Naive thymus-derived CD8-positive, alpha-beta T cell (primary cell): ENCODE measurements at regions not wholly inside any gene's neighbourhood (a gene's known extent, or its start where the extent isn't known, plus 50 kb on each side); places are given as distances from the start of the nearest gene placed in this dataset.

ENCODE experiments used
- ATAC-seq, 2 donors: fragments of 150-1000 bp; cut with Tn5 transposase in 1 of 2; sonication (Bioruptor Pico), chemical (Tn5 transposase) in 1 of 2; 1 replicate in 1 of 2; 2 replicates in 1 of 2; pipeline ENCODE4 v1.10.0; 2021; ENCODE audit warnings: mild to moderate bottlenecking in 2 of 2, moderate library complexity in 2 of 2
- POLR2A ChIA-PET: fragments of 350-600 bp; sonication (Branson Sonifier 250); formaldehyde crosslinking; loops from one replicate; lab custom pipeline; 2021; ENCODE audit warnings: antibody characterized with exemption; lab: Charles Lee
- DNase-seq, 10 donors: peaks; one replicate each; pipeline versions ENCODE4 v3.0.0 to v3.0.0-alpha.2; 2020 to 2022
- H3K27ac Mint-ChIP-seq, 10 donors: one replicate each; pipeline ENCODE4 v1.8.0; 2020 to 2022; ENCODE audit warnings: mild to moderate bottlenecking in 10 of 10, mixed read lengths in 10 of 10, moderate library complexity in 4 of 10, inconsistent platforms in 1 of 10
- H3K27me3 Mint-ChIP-seq, 5 donors: one replicate each; pipeline ENCODE4 v1.8.0; 2021 to 2022; ENCODE audit warnings: mixed read lengths in 5 of 5
- H3K36me3 Mint-ChIP-seq, 3 donors: one replicate each; pipeline ENCODE4 v1.8.0; 2020 to 2022; ENCODE audit warnings: mixed read lengths in 3 of 3, mild to moderate bottlenecking in 2 of 3, inconsistent platforms in 1 of 3
- H3K4me1 Mint-ChIP-seq, 4 donors: one replicate each; pipeline ENCODE4 v1.8.0; 2021 to 2022; ENCODE audit warnings: mixed read lengths in 4 of 4
- H3K4me3 Mint-ChIP-seq, 10 donors: one replicate each; pipeline ENCODE4 v1.8.0; 2020 to 2022; ENCODE audit warnings: mild to moderate bottlenecking in 10 of 10, mixed read lengths in 10 of 10, moderate library complexity in 6 of 10, inconsistent platforms in 1 of 10
- H3K9me3 Mint-ChIP-seq, 9 donors: one replicate each; pipeline ENCODE4 v1.8.0; 2020 to 2022; ENCODE audit warnings: mixed read lengths in 9 of 9, mild to moderate bottlenecking in 3 of 9, inconsistent platforms in 1 of 9, moderate library complexity in 1 of 9

- Mint-ChIP-seq H3K36me3 (no peaks in the 10 kb centered on the region), H3K4me3 (no peak overlapping the region), H3K4me1 (peaks cover 0 to 7% (median 3%) of the 10 kb centered on the region in 4 donors), H3K27ac (no peak overlapping the region), H3K9me3 (peaks cover 0 to 24% (median 0%) of the 10 kb centered on the region in 9 donors), H3K27me3 (no peaks in the 10 kb centered on the region)
- DNase-seq (no peak), ATAC-seq (no peak)
- POLR2A ChIA-PET, result no interaction called here
Measured at GRCh38 chr4:180491210-180491609, 1752.0 kb upstream of the TENM3 start.

DNA sequence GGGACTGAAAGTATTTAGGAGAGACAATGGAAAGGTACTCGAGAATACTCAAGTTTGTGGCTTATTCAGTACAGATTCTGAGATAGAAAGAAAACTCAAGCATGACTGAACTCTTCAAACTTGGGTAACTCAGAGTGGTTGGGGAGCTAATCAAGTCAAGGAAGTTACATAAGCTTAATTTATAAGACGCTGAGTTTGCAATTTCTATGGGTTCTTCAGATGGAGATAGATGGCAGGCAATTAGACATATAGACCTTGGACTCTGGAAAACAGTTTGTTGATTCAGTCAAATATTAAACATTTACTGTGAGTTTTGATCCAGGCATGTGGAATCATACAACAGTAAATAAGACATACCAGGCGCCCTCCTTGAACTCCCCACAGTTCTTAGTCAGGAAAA lies 1749.9 kb upstream of the TENM3 start:
- POLR2A ChIA-PET, result no interaction called here
- no peak overlapping the region for H3K27ac Mint-ChIP-seq
- no peak for ATAC-seq
- no peak for DNase-seq
- H3K36me3 Mint-ChIP-seq, result no peaks in the 10 kb centered on the region
- no peaks in the 10 kb centered on the region for H3K4me1 Mint-ChIP-seq
- peaks cover 0 to 26% (median 0%) of the 10 kb centered on the region in 9 donors for H3K9me3 Mint-ChIP-seq
- H3K4me3 Mint-ChIP-seq, result no peak overlapping the region
- no peaks in the 10 kb centered on the region for H3K27me3 Mint-ChIP-seq

DNA sequence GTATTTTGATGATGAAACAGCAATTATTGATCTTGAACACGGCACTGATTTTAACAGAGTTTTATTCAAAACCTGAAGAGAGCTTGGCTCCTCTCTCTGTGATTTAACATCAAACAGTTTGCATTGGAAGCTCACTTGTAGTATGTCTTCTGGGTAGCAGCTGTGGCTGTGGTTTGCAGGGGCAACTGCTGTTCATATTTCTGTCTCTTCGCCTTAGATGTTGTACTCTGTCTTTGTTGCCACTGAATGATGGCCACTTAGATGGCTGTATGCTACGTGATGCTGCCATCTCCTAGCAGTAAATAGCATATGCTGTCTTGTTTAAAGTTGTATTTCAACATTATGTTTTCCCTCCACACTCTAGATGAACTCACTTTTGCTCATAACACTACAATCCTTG lies 1743.0 kb upstream of the TENM3 start:
- Mint-ChIP-seq H3K4me3 (no peak overlapping the region), H3K4me1 (peaks cover 0 to 3% (median 0%) of the 10 kb centered on the region in 4 donors), H3K27ac (no peak overlapping the region), H3K9me3 (peaks cover 0 to 18% (median 0%) of the 10 kb centered on the region in 9 donors), H3K27me3 (no peaks in the 10 kb centered on the region), H3K36me3 (no peaks in the 10 kb centered on the region)
- ATAC-seq (no peak), DNase-seq (no peak)
- POLR2A ChIA-PET, result no interaction called here

GRCh38 chr4:180512801-180513475 lies 1730.3 kb upstream of the TENM3 start:
- H3K4me3 Mint-ChIP-seq, result no peak overlapping the region
- POLR2A ChIA-PET, result no interaction called here
- ATAC-seq, result no peak
- no peaks in the 10 kb centered on the region for H3K36me3 Mint-ChIP-seq
- H3K9me3 Mint-ChIP-seq, result peaks cover 0 to 4% (median 0%) of the 10 kb centered on the region in 9 donors
- peaks cover 0 to 5% (median 0%) of the 10 kb centered on the region in 5 donors for H3K27me3 Mint-ChIP-seq
- no peak overlapping the region for H3K27ac Mint-ChIP-seq
- H3K4me1 Mint-ChIP-seq, result no peaks in the 10 kb centered on the region
- DNase-seq, result no peak

DNA sequence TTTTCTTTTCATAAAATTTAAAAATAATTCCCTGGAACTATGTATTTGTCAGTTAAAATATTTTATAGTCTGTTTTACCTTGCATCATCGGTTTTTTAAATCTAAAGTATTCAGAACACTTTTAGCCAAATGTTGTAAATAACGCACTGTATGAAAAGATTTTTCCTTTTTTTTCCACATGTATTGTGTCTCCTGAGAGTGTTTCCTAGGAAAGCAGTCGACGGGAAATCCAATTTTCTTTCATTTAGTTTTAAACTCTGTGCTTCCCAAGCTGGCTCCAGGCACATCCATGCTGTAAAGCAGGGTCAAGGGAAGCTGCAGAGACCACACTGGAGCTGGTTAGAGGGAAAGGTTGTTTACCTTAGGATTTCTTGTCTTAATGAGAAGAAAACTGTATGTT lies 1724.3 kb upstream of the TENM3 start:
- H3K27ac Mint-ChIP-seq, result no peak overlapping the region
- POLR2A ChIA-PET, result no interaction called here
- H3K27me3 Mint-ChIP-seq, result peaks cover 0 to 5% (median 0%) of the 10 kb centered on the region in 5 donors
- no peak overlapping the region for H3K4me3 Mint-ChIP-seq
- H3K9me3 Mint-ChIP-seq, result peaks cover 0 to 3% (median 0%) of the 10 kb centered on the region in 9 donors
- no peaks in the 10 kb centered on the region for H3K36me3 Mint-ChIP-seq
- no peak for DNase-seq
- no peak for ATAC-seq
- no peaks in the 10 kb centered on the region for H3K4me1 Mint-ChIP-seq

DNA sequence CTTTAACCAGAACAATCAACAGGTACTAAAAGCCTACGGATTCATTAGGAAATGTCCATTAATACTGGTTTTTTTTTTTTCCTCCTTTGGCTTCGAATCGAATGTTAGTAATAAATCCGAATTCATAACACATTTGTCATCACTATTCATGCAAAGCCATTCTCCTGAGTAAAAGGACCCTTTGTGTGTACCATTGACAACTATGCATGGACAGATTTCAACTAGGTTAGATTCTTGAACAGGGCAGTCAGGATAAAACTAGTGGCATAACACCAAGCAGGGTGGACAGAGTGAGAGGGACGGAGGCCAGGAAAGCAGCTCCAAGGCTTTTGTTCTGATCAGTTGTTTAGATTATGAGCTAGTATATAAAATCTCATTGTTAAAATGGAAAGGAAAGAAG lies 1722.0 kb upstream of the TENM3 start:
- Mint-ChIP-seq H3K36me3 (no peaks in the 10 kb centered on the region), H3K27ac (no peak overlapping the region), H3K4me3 (no peak overlapping the region), H3K4me1 (no peaks in the 10 kb centered on the region), H3K27me3 (peaks cover 0 to 2% (median 0%) of the 10 kb centered on the region in 5 donors), H3K9me3 (peaks cover 0 to 3% (median 0%) of the 10 kb centered on the region in 9 donors)
- POLR2A ChIA-PET, result no interaction called here
- no peak for ATAC-seq
- no peak for DNase-seq

GRCh38 chr4:180525523-180526077 lies 1717.6 kb upstream of the TENM3 start:
- ATAC-seq (no peak), DNase-seq (no peak)
- POLR2A ChIA-PET, result no interaction called here
- no peak overlapping the region for H3K27ac Mint-ChIP-seq
- no peaks in the 10 kb centered on the region for H3K36me3 Mint-ChIP-seq
- H3K4me3 Mint-ChIP-seq, result no peak overlapping the region
- no peaks in the 10 kb centered on the region for H3K4me1 Mint-ChIP-seq
- no peaks in the 10 kb centered on the region for H3K27me3 Mint-ChIP-seq
- H3K9me3 Mint-ChIP-seq, result peaks cover 0 to 4% (median 0%) of the 10 kb centered on the region in 9 donors

GRCh38 chr4:180528003-180528402 lies 1715.2 kb upstream of the TENM3 start:
- no peak overlapping the region for H3K4me3 Mint-ChIP-seq
- no peaks in the 10 kb centered on the region for H3K4me1 Mint-ChIP-seq
- H3K9me3 Mint-ChIP-seq, result peaks cover 0 to 7% (median 0%) of the 10 kb centered on the region in 9 donors
- no peak overlapping the region for H3K27ac Mint-ChIP-seq
- DNase-seq (no peak), ATAC-seq (no peak)
- H3K27me3 Mint-ChIP-seq, result peaks cover 0 to 3% (median 0%) of the 10 kb centered on the region in 5 donors
- POLR2A ChIA-PET, result no interaction called here
- no peaks in the 10 kb centered on the region for H3K36me3 Mint-ChIP-seq

DNA sequence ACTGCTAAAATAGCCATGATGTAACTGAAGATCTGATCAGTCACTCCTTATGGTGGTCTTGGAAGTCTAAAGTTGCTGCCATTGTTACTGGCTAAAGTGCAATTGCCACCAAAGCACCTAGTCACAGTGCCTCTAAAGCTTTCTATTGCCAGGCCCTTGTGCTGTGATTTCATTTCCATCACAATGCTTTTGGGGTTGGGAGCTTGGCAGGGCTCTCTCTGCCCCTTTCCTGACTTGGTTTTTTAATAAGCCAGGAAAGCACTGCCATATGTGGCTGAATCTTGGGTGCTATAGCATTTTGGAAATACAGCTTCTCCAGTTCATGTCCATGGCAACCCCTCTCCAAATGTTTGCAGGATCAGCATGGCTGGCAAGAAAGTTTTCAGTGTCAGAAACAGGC lies 1712.4 kb upstream of the TENM3 start:
- peaks cover 0 to 7% (median 0%) of the 10 kb centered on the region in 9 donors for H3K9me3 Mint-ChIP-seq
- DNase-seq (no peak), ATAC-seq (no peak)
- no peaks in the 10 kb centered on the region for H3K4me1 Mint-ChIP-seq
- no peak overlapping the region for H3K27ac Mint-ChIP-seq
- POLR2A ChIA-PET, result no interaction called here
- H3K4me3 Mint-ChIP-seq, result no peak overlapping the region
- H3K36me3 Mint-ChIP-seq, result no peaks in the 10 kb centered on the region
- H3K27me3 Mint-ChIP-seq, result peaks cover 0 to 5% (median 0%) of the 10 kb centered on the region in 5 donors

- no peaks in the 10 kb centered on the region for H3K36me3 Mint-ChIP-seq
- H3K27me3 Mint-ChIP-seq, result peaks cover 0 to 5% (median 0%) of the 10 kb centered on the region in 5 donors
- no peak for DNase-seq
- peaks cover 0 to 7% (median 0%) of the 10 kb centered on the region in 9 donors for H3K9me3 Mint-ChIP-seq
- no peak for ATAC-seq
- peak overlapping the region in 1 of 10 donors; percentile 22 for H3K27ac Mint-ChIP-seq
- POLR2A ChIA-PET, result no interaction called here
- no peak overlapping the region for H3K4me3 Mint-ChIP-seq
- H3K4me1 Mint-ChIP-seq, result no peaks in the 10 kb centered on the region
Measured at GRCh38 chr4:180532691-180533090, 1710.5 kb upstream of the TENM3 start.

DNA sequence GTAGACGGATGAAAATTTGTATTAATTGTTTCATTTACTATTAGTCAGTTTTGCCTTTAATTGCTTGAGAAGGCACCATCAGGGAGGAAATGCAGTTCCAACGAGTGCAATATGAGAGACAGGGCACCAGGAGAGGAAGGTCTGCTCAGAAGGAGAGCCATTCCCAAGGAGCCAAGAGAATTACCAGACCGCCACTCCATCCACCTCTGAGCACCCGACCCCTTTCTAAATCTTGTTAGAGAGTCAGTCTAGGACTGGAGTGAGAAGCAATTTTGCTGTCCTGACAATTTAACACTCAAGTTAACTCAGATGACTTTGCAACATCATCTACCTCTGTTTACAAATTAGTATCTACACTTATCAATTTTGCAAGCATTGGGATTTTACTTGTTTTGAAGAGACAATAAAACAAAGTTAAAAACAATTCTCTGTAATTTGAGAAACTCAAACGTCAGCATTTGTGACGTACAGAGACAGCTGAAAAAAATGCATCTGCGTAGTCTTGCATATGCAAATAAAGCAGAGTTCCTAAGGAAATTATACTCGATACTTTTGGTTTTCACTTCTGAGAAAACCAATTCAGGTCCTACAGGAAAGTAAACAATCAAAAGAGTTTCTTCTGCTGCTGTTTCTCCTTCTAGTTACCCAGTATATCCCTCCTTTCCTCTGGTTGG lies 1704.7 kb upstream of the TENM3 start:
- no peaks in the 10 kb centered on the region for H3K4me1 Mint-ChIP-seq

GRCh38 chr4:180539284-180539683 lies 1703.9 kb upstream of the TENM3 start:
- Mint-ChIP-seq H3K4me3 (no peak overlapping the region), H3K4me1 (no peaks in the 10 kb centered on the region), H3K9me3 (peaks cover 0 to 13% (median 0%) of the 10 kb centered on the region in 9 donors), H3K27me3 (no peaks in the 10 kb centered on the region), H3K36me3 (no peaks in the 10 kb centered on the region), H3K27ac (no peak overlapping the region)
- DNase-seq (no peak), ATAC-seq (no peak)
- POLR2A ChIA-PET, result no interaction called here

More for the DNA sequence above, 1704.7 kb upstream of the TENM3 start:
- POLR2A ChIA-PET, result no interaction called here
- Mint-ChIP-seq H3K27me3 (no peaks in the 10 kb centered on the region), H3K9me3 (peaks cover 0 to 13% (median 0%) of the 10 kb centered on the region in 9 donors), H3K36me3 (no peaks in the 10 kb centered on the region), H3K27ac (no peak overlapping the region), H3K4me3 (no peak overlapping the region)
- no peak for DNase-seq
- ATAC-seq, result no peak

DNA sequence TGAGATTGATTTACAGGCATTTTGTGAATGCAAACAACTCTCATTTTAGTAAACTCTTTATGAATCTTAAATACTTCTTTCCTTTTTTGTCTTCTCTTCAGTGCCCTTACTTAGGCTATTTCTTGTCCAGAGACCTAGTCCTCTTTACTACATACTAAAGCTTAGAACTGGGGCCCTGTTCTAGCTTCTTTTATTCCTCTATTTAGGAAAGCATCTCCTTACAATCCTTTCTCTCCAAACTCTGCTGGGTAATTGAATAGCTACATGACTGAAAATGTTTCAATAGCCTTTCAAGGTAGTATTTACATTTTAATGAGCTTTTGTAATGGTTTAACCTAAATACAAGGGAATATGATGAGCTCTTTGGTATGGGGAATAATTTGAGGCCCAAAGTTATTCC lies 1701.5 kb upstream of the TENM3 start:
- Mint-ChIP-seq H3K27me3 (no peaks in the 10 kb centered on the region), H3K27ac (no peak overlapping the region), H3K4me3 (no peak overlapping the region), H3K9me3 (peaks cover 0 to 13% (median 0%) of the 10 kb centered on the region in 9 donors), H3K4me1 (no peaks in the 10 kb centered on the region), H3K36me3 (no peaks in the 10 kb centered on the region)
- ATAC-seq (no peak), DNase-seq (no peak)
- POLR2A ChIA-PET, result no interaction called here
